Breast epithelium (tissue), 4 donors: ENCODE measurements at regions not wholly inside any gene's neighbourhood (a gene's known extent, or its start where the extent isn't known, plus 50 kb on each side); places are given as distances from the start of the nearest gene placed in this dataset.

Experiments used
- DNase-seq, 2 donors: peaks; one replicate each; pipeline ENCODE4 v3.0.0-alpha.2; 2019; ENCODE audit warnings: low spot score in 2 of 2
- H3K27ac ChIP-seq, 2 donors: fragments of 200-600 bp; sonication (generic) in 1 of 2; one replicate each; pipeline ENCODE4 v1.5.1; 2016 to 2019; ENCODE audit warnings: mild to moderate bottlenecking in 1 of 2
- H3K27me3 ChIP-seq, 2 donors: fragments of 200-600 bp; sonication (generic) in 1 of 2; one replicate each; pipeline versions ENCODE4 v1.5.1 to v1.6.0; 2017 to 2019; ENCODE audit warnings: control low read depth in 1 of 2, mild to moderate bottlenecking in 1 of 2
- H3K36me3 ChIP-seq: fragments of 200-600 bp; one replicate; pipeline ENCODE4 v1.5.1; 2019
- H3K4me1 ChIP-seq, 2 donors: fragments of 200-600 bp; sonication (generic); one replicate each; pipeline ENCODE4 v1.5.1; 2016 to 2019; ENCODE audit warnings: control low read depth in 1 of 2
- H3K4me3 ChIP-seq, 3 donors: fragments of 200-600 bp; sonication (generic); 1 replicate in 2 of 3; 2 replicates in 1 of 3; pipeline ENCODE4 v1.5.1; 2016 to 2019; ENCODE audit warnings: mild to moderate bottlenecking in 3 of 3, moderate library complexity in 2 of 3
- H3K9me3 ChIP-seq, 2 donors: fragments of 200-600 bp; sonication (generic) in 1 of 2; one replicate each; pipeline ENCODE4 v1.5.1; 2016 to 2019; ENCODE audit warnings: control low read depth in 1 of 2
- POLR2A ChIP-seq: fragments of 450-650 bp; IDR thresholded peaks from one replicate; pipeline ENCODE4 v1.6.1; 2016; ENCODE audit warnings: antibody characterized with exemption, mild to moderate bottlenecking, moderate library complexity
- POLR2AphosphoS5 ChIP-seq, 3 donors: sonication (generic); formaldehyde crosslinking; IDR thresholded peaks; one replicate each; pipeline ENCODE4 v1.6.1; 2017; ENCODE audit warnings: antibody characterized with exemption in 3 of 3
- intact Hi-C: fragments of 100-400 bp; cut with DNase I; formaldehyde crosslinking; loops from one replicate; pipeline ENCODE4 v1.15.1; 2023; ENCODE audit warnings: low total_unique reads
- TF ChIP-seq, protein P1 (sequence below), 3 donors: fragments of 450-650 bp; IDR thresholded peaks; one replicate each; pipeline ENCODE4 v1.5.1; 2016 to 2017; ENCODE audit warnings: antibody characterized with exemption in 3 of 3, mild to moderate bottlenecking in 3 of 3, moderate library complexity in 3 of 3

DNA sequence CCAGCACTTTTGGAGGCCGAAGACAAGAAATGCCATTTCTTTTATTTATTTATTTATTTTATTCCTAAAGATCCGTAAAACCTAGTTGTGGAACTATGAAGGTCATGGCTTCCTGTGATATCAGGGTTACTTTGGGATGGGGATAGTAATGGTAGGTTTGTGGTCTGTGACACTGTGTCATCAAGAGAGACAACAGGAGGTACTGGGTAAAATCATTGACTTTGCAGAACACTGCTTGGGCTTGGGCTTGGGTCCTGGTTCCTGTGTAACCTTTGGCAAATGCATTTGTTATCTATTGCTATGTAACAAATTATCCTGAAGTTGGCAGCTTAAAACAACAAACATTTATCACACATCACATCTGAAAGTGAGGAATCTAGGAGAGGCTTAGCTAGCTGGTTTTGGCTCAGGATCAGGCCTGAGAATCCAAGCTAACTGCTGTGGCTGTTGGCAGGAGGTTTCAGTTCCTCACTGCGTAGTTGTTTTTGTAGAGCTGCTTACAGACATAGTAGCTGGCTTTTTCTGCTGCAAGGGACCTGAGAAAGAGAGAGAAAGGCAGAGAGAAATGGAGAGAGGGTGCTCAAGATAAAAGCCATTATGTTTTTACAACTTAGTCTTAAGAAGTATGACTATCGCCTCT lies 576.4 kb upstream of the SLIT2 start:
- TF ChIP-seq, protein P1, sequence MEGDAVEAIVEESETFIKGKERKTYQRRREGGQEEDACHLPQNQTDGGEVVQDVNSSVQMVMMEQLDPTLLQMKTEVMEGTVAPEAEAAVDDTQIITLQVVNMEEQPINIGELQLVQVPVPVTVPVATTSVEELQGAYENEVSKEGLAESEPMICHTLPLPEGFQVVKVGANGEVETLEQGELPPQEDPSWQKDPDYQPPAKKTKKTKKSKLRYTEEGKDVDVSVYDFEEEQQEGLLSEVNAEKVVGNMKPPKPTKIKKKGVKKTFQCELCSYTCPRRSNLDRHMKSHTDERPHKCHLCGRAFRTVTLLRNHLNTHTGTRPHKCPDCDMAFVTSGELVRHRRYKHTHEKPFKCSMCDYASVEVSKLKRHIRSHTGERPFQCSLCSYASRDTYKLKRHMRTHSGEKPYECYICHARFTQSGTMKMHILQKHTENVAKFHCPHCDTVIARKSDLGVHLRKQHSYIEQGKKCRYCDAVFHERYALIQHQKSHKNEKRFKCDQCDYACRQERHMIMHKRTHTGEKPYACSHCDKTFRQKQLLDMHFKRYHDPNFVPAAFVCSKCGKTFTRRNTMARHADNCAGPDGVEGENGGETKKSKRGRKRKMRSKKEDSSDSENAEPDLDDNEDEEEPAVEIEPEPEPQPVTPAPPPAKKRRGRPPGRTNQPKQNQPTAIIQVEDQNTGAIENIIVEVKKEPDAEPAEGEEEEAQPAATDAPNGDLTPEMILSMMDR (IDR thresholded peaks at IDR 0.05) = no peak
- TF ChIP-seq POLR2A (no peak), POLR2AphosphoS5 (IDR thresholded peaks at IDR 0.05) (no peak)
- no peak for DNase-seq
- intact Hi-C loops = no loop called here

DNA sequence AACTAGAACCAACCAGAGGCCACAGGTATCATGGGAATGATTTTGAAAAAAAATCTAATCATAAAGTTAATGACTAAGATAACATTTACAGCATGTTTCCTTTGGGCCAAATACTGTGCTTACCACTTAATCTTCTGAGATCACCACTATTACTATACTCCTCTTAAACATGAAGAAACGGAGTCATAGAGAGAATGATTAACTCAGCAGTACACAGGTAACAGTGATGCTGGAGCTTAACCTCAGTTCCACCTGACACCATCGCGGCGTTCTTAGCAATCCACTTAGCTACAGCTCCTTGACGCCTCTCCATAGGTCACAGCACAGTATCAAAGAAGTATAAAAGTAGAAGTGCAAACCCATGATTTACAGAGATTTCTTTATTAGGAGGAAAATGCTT lies 592.6 kb upstream of the SLIT2 start:
- Histone ChIP-seq H3K27ac (no peak overlapping the region), H3K4me1 (no peaks in the 10 kb centered on the region), H3K9me3 (no peaks in the 10 kb centered on the region), H3K36me3 (no peaks in the 10 kb centered on the region), H3K27me3 (no peaks in the 10 kb centered on the region), H3K4me3 (no peak overlapping the region)
- intact Hi-C loops = no loop called here
- TF ChIP-seq POLR2A = no peak
- no peak for TF ChIP-seq POLR2AphosphoS5 (IDR thresholded peaks at IDR 0.05)
- TF ChIP-seq, protein P1 (IDR thresholded peaks at IDR 0.05) = no peak
- no peak for DNase-seq

More for the DNA sequence above, 576.4 kb upstream of the SLIT2 start:
- Histone ChIP-seq H3K4me1 (no peaks in the 10 kb centered on the region), H3K36me3 (no peaks in the 10 kb centered on the region), H3K4me3 (no peak overlapping the region), H3K9me3 (peaks cover 5 to 9% of the 10 kb centered on the region in 2 donors), H3K27me3 (no peaks in the 10 kb centered on the region), H3K27ac (peak overlapping the region in 1 of 2 donors; percentile 7)

DNA sequence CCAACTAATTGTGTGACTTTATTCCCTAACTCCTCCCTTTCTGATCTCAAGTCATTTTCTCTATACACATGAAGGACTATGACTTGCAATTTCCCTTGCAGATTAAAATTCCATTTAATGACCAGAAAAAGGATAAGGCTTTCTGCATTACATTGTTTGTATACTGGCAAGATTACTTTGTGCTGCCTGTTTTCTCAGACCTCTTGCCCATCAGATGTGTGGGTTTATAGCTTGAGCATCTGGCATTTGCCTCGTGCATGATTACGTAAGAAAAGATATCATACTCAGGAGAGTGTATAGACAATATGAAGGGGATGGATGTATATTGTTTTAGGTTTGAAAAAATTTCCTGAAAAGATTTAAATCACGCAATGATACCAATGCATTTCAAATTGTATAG lies 593.8 kb upstream of the SLIT2 start:
- Histone ChIP-seq H3K36me3 (no peaks in the 10 kb centered on the region), H3K27ac (no peak overlapping the region), H3K4me3 (no peak overlapping the region), H3K27me3 (no peaks in the 10 kb centered on the region), H3K9me3 (no peaks in the 10 kb centered on the region), H3K4me1 (no peaks in the 10 kb centered on the region)
- intact Hi-C loops = no loop called here
- no peak for TF ChIP-seq POLR2A
- TF ChIP-seq POLR2AphosphoS5 (IDR thresholded peaks at IDR 0.05) = no peak
- TF ChIP-seq, protein P1 (IDR thresholded peaks at IDR 0.05) = no peak
- no peak for DNase-seq

DNA sequence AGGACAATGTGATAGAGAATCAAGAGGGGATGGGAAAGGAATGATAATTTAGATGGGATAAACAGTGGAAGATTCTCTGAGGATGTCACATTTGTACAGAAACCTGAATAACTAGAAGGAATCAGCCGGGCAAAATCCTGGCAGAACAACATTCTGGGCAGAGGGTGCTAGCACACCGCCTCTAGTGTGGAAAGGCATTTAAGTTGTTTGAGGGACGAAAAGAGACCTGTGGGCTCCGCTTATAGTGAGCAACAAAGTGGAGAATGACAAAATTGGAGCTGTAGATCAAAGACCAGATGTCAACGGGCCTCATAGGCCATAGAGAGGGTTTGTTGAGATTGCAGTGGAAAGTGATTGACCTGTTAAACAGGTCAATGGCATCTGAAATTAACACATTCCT lies 596.0 kb upstream of the SLIT2 start:
- H3K9me3 ChIP-seq = no peaks in the 10 kb centered on the region
- intact Hi-C loops = no loop called here
- H3K4me1 ChIP-seq = no peaks in the 10 kb centered on the region

More for the DNA sequence above, 596.0 kb upstream of the SLIT2 start:
- no peaks in the 10 kb centered on the region for H3K27me3 ChIP-seq
- H3K36me3 ChIP-seq = no peaks in the 10 kb centered on the region
- DNase-seq = no peak
- no peak overlapping the region for H3K27ac ChIP-seq
- H3K4me3 ChIP-seq = no peak overlapping the region
- TF ChIP-seq POLR2A = no peak
- TF ChIP-seq POLR2AphosphoS5 (IDR thresholded peaks at IDR 0.05) = no peak
- TF ChIP-seq, protein P1 (IDR thresholded peaks at IDR 0.05) = no peak
